ENCODE measurements at regions not wholly inside any gene's neighbourhood (a gene's known extent, or its start where the extent isn't known, plus 50 kb on each side); places are given as distances from the start of the nearest gene placed in this dataset.

DNA sequence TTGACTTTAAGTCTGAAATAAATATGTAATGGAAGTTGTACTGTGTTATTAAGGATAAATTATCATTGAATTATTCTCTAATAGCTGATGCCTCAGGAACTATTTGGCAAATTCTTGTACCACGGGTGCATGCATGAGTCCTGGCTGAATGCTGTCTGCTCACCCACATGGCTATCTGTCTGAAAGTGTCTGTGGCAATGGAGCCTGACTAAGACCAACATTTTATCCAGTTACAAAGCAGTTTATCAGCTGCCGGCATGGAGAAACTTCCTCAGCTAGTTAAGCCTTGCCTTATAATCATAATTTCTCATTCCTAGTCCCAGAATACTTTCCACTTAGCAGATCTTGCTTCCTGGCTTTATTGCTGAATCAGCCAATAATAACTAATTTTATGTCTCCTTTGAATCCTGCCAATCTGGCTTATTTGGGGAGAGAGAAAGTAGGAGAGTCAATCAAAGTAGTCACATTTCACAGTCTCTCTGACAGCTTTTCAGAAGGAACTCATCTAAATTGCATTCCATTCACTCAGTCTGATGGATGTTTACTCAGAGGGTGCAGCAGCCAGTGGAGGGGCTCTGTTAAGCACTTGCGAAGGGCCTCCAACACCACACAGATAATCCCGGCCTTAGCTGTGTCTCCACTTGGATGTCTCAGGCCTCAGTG lies 280.6 kb upstream of the CLEC14A start:
- intact Hi-C loops (cut with DNase I), result no loop called here
- 75 to 77% methylated on average over 4 of the region's 4 CpGs for WGBS, 2 donors
- DNase-seq, result no peak

DNA sequence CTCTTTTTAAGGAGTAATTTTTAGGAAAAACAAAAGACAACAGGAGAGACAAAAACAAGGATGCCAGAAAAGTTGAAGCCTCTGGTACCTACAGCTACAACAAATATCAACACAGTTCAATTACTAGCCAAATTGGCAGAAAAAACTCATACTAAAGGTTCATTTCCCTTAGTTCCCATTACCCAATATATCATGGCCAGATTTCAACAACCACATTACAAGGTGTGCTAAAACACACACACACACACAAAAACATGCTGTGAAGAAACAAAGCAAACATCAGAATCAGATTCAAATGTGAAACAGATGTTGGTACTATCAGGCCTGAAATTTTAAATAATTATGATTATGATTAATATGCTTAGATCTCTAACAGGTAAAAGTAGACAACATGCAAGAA lies 272.7 kb upstream of the CLEC14A start:
- Histone ChIP-seq H3K4me1 (no peaks in the 10 kb centered on the region), H3K27me3 (no peaks in the 10 kb centered on the region), H3K4me3 (no peak overlapping the region), H3K9me3 (no peaks in the 10 kb centered on the region), H3K36me3 (replicated peaks in 1 of 2; ENCODE audit: insufficient read depth in 1 of 2, low read depth in 2 of 2) (no peaks in the 10 kb centered on the region), H3K27ac (no peak overlapping the region)
- intact Hi-C loops (cut with DNase I), result no loop called here
- DNase-seq (no peak), ATAC-seq (no peak)
- no peak for TF ChIP-seq POLR2A (IDR thresholded peaks at IDR 0.05)
- TF ChIP-seq, protein P1, sequence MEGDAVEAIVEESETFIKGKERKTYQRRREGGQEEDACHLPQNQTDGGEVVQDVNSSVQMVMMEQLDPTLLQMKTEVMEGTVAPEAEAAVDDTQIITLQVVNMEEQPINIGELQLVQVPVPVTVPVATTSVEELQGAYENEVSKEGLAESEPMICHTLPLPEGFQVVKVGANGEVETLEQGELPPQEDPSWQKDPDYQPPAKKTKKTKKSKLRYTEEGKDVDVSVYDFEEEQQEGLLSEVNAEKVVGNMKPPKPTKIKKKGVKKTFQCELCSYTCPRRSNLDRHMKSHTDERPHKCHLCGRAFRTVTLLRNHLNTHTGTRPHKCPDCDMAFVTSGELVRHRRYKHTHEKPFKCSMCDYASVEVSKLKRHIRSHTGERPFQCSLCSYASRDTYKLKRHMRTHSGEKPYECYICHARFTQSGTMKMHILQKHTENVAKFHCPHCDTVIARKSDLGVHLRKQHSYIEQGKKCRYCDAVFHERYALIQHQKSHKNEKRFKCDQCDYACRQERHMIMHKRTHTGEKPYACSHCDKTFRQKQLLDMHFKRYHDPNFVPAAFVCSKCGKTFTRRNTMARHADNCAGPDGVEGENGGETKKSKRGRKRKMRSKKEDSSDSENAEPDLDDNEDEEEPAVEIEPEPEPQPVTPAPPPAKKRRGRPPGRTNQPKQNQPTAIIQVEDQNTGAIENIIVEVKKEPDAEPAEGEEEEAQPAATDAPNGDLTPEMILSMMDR (IDR thresholded peaks at IDR 0.05), result no peak

More for the DNA sequence above, 280.6 kb upstream of the CLEC14A start:
- H3K27me3 ChIP-seq, result no peaks in the 10 kb centered on the region
- no peak for ATAC-seq
- H3K36me3 ChIP-seq (replicated peaks in 1 of 2; ENCODE audit: insufficient read depth in 1 of 2, low read depth in 2 of 2), result no peaks in the 10 kb centered on the region
- no peak overlapping the region for H3K4me3 ChIP-seq
- TF ChIP-seq, protein P1 (IDR thresholded peaks at IDR 0.05), result no peak
- TF ChIP-seq POLR2A (IDR thresholded peaks at IDR 0.05), result no peak
- H3K9me3 ChIP-seq, result no peaks in the 10 kb centered on the region
- H3K27ac ChIP-seq, result no peak overlapping the region
- no peaks in the 10 kb centered on the region for H3K4me1 ChIP-seq

DNA sequence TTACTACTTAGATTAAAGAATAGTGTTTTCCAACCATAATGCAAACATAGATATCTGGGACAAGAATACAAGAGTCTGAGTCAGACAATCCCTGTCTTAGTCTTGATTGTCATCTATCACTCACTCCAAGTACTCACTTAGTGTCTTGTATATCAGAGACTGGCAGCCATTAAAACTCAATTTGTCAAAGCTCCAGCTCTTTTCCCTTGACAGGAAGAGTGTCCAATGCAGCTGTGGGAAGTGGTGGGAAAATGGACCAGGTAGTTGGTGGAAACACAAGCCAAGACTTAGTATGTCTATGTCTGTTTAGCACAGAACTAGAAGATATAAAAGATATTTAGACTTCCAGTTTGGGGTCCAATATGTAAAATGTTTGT lies 271.6 kb upstream of the CLEC14A start:
- H3K9me3 ChIP-seq, result no peaks in the 10 kb centered on the region
- no peaks in the 10 kb centered on the region for H3K4me1 ChIP-seq
- H3K27ac ChIP-seq, result no peak overlapping the region
- ATAC-seq (no peak), DNase-seq (no peak)
- TF ChIP-seq, protein P1 (IDR thresholded peaks at IDR 0.05), result no peak
- TF ChIP-seq POLR2A (IDR thresholded peaks at IDR 0.05), result no peak
- H3K4me3 ChIP-seq, result no peak overlapping the region
- no peaks in the 10 kb centered on the region for H3K36me3 ChIP-seq (replicated peaks in 1 of 2; ENCODE audit: insufficient read depth in 1 of 2, low read depth in 2 of 2)
- H3K27me3 ChIP-seq, result no peaks in the 10 kb centered on the region
- intact Hi-C loops (cut with DNase I), result no loop called here

DNA sequence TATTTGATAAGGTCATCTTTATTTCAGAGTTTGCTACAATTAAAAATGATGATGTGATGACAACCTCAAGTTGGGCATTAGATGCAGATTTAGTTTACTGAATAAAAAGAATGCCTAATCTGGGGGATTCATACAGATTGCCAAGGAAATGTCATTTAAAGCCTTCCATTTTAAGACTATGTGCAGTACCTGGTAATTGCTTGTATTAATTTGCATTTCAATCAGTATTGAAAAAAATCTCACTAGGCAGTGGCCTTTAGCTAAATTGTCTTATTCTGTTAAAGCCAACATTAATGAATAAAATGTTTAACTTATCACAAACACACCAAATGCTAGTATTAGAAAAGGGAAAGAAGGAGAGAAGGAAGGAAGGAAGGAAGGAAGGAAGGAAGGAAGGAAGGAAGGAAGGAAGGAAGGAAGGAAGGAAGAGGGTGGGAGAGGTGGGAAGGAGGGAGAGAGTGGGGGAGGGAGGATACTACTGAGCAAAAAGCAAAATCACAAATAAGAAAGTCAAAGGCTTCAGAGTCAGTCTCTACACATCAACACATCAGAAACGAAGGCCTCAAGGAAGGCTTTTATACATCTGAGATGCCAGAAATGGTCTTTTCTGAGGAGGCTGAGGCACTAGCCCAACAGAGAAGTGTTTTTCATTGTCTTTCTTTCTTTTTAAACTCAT lies 271.1 kb upstream of the CLEC14A start:
- no peaks in the 10 kb centered on the region for H3K9me3 ChIP-seq
- H3K4me1 ChIP-seq, result no peaks in the 10 kb centered on the region
- H3K36me3 ChIP-seq (replicated peaks in 1 of 2; ENCODE audit: insufficient read depth in 1 of 2, low read depth in 2 of 2), result no peaks in the 10 kb centered on the region
- H3K27ac ChIP-seq, result no peak overlapping the region
- intact Hi-C loops (cut with DNase I), result no loop called here
- no peak overlapping the region for H3K4me3 ChIP-seq
- DNase-seq (no peak), ATAC-seq (no peak)
- WGBS, 2 donors, result 43 to 80% methylated on average over 1 of the region's 1 CpG
- H3K27me3 ChIP-seq, result no peaks in the 10 kb centered on the region
- TF ChIP-seq, protein P1 (IDR thresholded peaks at IDR 0.05), result no peak
- TF ChIP-seq POLR2A (IDR thresholded peaks at IDR 0.05), result no peak

All from body of pancreas (tissue), 4 donors.